Neural cell (in vitro differentiated cells): ENCODE measurements at regions not wholly inside any gene's neighbourhood (a gene's known extent, or its start where the extent isn't known, plus 50 kb on each side); places are given as distances from the start of the nearest gene placed in this dataset.

ENCODE experiments used
- H2AFZ ChIP-seq: fragments of 200-600, 300-800 bp; sonication (generic), shearing (Covaris generic); 2 replicates; pipeline ENCODE4 v1.6.0; 2014; ENCODE audit warnings: low read depth, mild to moderate bottlenecking, antibody characterized with exemption, low read length, moderate library complexity
- H3F3A ChIP-seq: fragments of 200-600 bp; shearing (Covaris generic); 2 replicates; pipeline ENCODE4 v1.6.1; 2016; ENCODE audit warnings: mild to moderate bottlenecking, moderate library complexity, mixed read lengths, antibody characterized with exemption, low read length; ENCODE audit not compliant: insufficient read depth, poor library complexity, severe bottlenecking
- H3K27ac ChIP-seq: fragments of 200-600, 300-800 bp; sonication (generic), shearing (Covaris generic); 2 replicates; pipeline ENCODE4 v1.5.1; 2014; ENCODE audit warnings: mild to moderate bottlenecking, low read length, moderate library complexity
- H3K27me3 ChIP-seq: fragments of 300-800, 200-600 bp; sonication (generic), shearing (Covaris generic); 2 replicates; pipeline ENCODE4 v1.6.0; 2014; ENCODE audit warnings: mild to moderate bottlenecking, low read depth, low read length, moderate library complexity; ENCODE audit not compliant: insufficient read depth
- H3K36me3 ChIP-seq: fragments of 300-800, 200-600 bp; sonication (generic), shearing (Covaris generic); 2 replicates; pipeline ENCODE4 v1.5.1; 2014; ENCODE audit warnings: mild to moderate bottlenecking, antibody characterized with exemption, low read length, moderate library complexity; ENCODE audit not compliant: insufficient read depth
- H3K4me2 ChIP-seq: fragments of 300-800, 200-600 bp; sonication (generic), shearing (Covaris generic); 2 replicates; pipeline ENCODE4 v1.6.0; 2014; ENCODE audit warnings: mild to moderate bottlenecking, low read length
- H3K4me3 ChIP-seq: fragments of 300-800, 200-600 bp; sonication (generic), shearing (Covaris generic); 2 replicates; pipeline ENCODE4 v1.5.1; 2014; ENCODE audit warnings: mild to moderate bottlenecking, low read length, moderate library complexity
- H3K79me2 ChIP-seq: fragments of 200-600 bp; shearing (Covaris generic); replicated peaks from 2 replicates; pipeline ENCODE4 v1.6.0; 2014; ENCODE audit warnings: mild to moderate bottlenecking, low read length, moderate library complexity; ENCODE audit not compliant: insufficient read depth
- H3K9ac ChIP-seq: fragments of 300-800, 200-600 bp; sonication (generic), shearing (Covaris generic); 2 replicates; pipeline ENCODE4 v1.6.1; 2016; ENCODE audit warnings: mild to moderate bottlenecking, low read length, mixed read lengths
- H3K9me2 ChIP-seq: fragments of 200-600 bp; shearing (Covaris generic); 2 replicates; pipeline ENCODE4 v1.6.1; 2016; ENCODE audit warnings: mild to moderate bottlenecking, low read length, mixed read lengths; ENCODE audit not compliant: insufficient read depth
- H3K9me3 ChIP-seq: fragments of 200-600, 300-800 bp; sonication (generic), shearing (Covaris generic); 2 replicates; pipeline ENCODE4 v1.6.1; 2016; ENCODE audit warnings: mild to moderate bottlenecking, mixed run types, low read length, moderate library complexity, mixed read lengths
- H4K20me1 ChIP-seq: fragments of 200-600 bp; shearing (Covaris generic); 2 replicates; pipeline ENCODE4 v1.6.1; 2016; ENCODE audit warnings: mild to moderate bottlenecking, mixed run types; ENCODE audit not compliant: insufficient read depth
- CTCF ChIP-seq: fragments of 450-650 bp; IDR thresholded peaks from 2 replicates; pipeline ENCODE4 v1.5.1; 2014; ENCODE audit warnings: antibody characterized with exemption, mild to moderate bottlenecking, moderate library complexity; ENCODE audit not compliant: poor library complexity, severe bottlenecking
- EP300 ChIP-seq: fragments of 450-650 bp; conservative IDR thresholded peaks from 2 replicates; pipeline ENCODE4 v1.6.1; 2014; ENCODE audit warnings: antibody characterized with exemption, mild to moderate bottlenecking, moderate library complexity; ENCODE audit not compliant: poor library complexity, severe bottlenecking
- EZH2 ChIP-seq: fragments of 200-600, 300-800 bp; shearing (Covaris generic), sonication (generic); IDR thresholded peaks from 2 replicates; pipeline ENCODE4 v1.6.1; 2014; ENCODE audit warnings: antibody characterized with exemption, low read length, borderline replicate concordance, mild to moderate bottlenecking; ENCODE audit not compliant: insufficient read depth, poor library complexity, severe bottlenecking
- MXI1 ChIP-seq: fragments of 450-650 bp; conservative IDR thresholded peaks from 2 replicates; pipeline ENCODE4 v1.6.1; 2014; ENCODE audit warnings: antibody characterized with exemption, mild to moderate bottlenecking; ENCODE audit not compliant: poor library complexity, severe bottlenecking
- POLR2AphosphoS5 ChIP-seq: IDR thresholded peaks from 2 replicates; pipeline ENCODE4 v1.6.1; 2012
- RAD21 ChIP-seq: fragments of 450-650 bp; conservative IDR thresholded peaks from 2 replicates; pipeline ENCODE4 v1.6.1; 2014; ENCODE audit warnings: antibody characterized with exemption, mild to moderate bottlenecking, moderate library complexity
- REST ChIP-seq: IDR thresholded peaks from 2 replicates; pipeline ENCODE4 v1.6.1; 2012; ENCODE audit warnings: borderline replicate concordance
- SMC3 ChIP-seq: fragments of 450-650 bp; conservative IDR thresholded peaks from 2 replicates; pipeline ENCODE4 v1.6.1; 2014; ENCODE audit warnings: antibody characterized with exemption, mild to moderate bottlenecking, moderate library complexity; ENCODE audit not compliant: poor library complexity
- TAF1 ChIP-seq: IDR thresholded peaks from 2 replicates; pipeline ENCODE4 v1.6.1; 2012; ENCODE audit warnings: low read depth

- H3K9me2 ChIP-seq, result no peaks in the 10 kb centered on the region
- TF ChIP-seq RAD21 (no peak), REST (no peak), POLR2AphosphoS5 (no peak), CTCF (no peak), EP300 (no peak), MXI1 (no peak), TAF1 (no peak), EZH2 (no peak), SMC3 (no peak)
- no peak overlapping the region for H3K27ac ChIP-seq
- H2AFZ ChIP-seq, result no peak overlapping the region
- H3K9ac ChIP-seq, result no peak overlapping the region
- H4K20me1 ChIP-seq, result no peaks in the 10 kb centered on the region
- no peaks in the 10 kb centered on the region for H3K36me3 ChIP-seq
- no peaks in the 10 kb centered on the region for H3K79me2 ChIP-seq
- no peaks in the 10 kb centered on the region for H3F3A ChIP-seq
- H3K4me2 ChIP-seq, result no peak overlapping the region
- H3K9me3 ChIP-seq, result no peaks in the 10 kb centered on the region
- no peak overlapping the region for H3K4me3 ChIP-seq
- H3K27me3 ChIP-seq, result no peaks in the 10 kb centered on the region
Measured at GRCh38 chr6:167408235-167408869, 83.5 kb downstream of the TTLL2 start.

GRCh38 chr6:167409079-167409478 is 84.2 kb downstream of the TTLL2 start:
- no peaks in the 10 kb centered on the region for H3K9me3 ChIP-seq
- no peak overlapping the region for H3K4me3 ChIP-seq
- H3K36me3 ChIP-seq, result no peaks in the 10 kb centered on the region
- H3K27me3 ChIP-seq, result no peaks in the 10 kb centered on the region
- no peaks in the 10 kb centered on the region for H3K79me2 ChIP-seq
- H4K20me1 ChIP-seq, result no peaks in the 10 kb centered on the region
- H3K9ac ChIP-seq, result no peak overlapping the region
- H3F3A ChIP-seq, result no peaks in the 10 kb centered on the region
- H3K9me2 ChIP-seq, result no peaks in the 10 kb centered on the region
- no peak for TF ChIP-seq REST
- no peak for TF ChIP-seq EZH2
- TF ChIP-seq TAF1, result no peak
- H2AFZ ChIP-seq, result no peak overlapping the region
- no peak overlapping the region for H3K27ac ChIP-seq
- H3K4me2 ChIP-seq, result no peak overlapping the region
